ENCODE measurements at regions not wholly inside any gene's neighbourhood (a gene's known extent, or its start where the extent isn't known, plus 50 kb on each side); places are given as distances from the start of the nearest gene placed in this dataset.
"Not testable (repeated sequence)": the region's sequence is repeated elsewhere in the genome, so short reads cannot be mapped to it uniquely, and the experiment has no call there.

DNA sequence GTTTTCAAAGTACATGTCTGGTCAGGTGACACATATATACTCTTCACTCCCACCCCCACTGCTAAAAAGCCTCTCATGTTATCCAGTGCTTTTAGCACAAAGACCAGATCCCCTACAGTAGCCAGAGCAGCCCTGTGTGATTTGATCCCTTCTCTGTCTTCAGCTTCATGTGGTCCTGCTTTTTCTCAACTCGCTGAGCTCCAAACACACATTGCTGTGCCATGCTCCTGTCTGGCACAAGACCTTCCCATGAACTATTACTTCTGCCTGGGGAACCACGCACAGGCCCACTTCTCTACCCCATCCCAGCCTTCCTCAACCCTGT, 127.1 kb downstream of the RASSF10 start:
- DNase-seq, result no peak

DNA sequence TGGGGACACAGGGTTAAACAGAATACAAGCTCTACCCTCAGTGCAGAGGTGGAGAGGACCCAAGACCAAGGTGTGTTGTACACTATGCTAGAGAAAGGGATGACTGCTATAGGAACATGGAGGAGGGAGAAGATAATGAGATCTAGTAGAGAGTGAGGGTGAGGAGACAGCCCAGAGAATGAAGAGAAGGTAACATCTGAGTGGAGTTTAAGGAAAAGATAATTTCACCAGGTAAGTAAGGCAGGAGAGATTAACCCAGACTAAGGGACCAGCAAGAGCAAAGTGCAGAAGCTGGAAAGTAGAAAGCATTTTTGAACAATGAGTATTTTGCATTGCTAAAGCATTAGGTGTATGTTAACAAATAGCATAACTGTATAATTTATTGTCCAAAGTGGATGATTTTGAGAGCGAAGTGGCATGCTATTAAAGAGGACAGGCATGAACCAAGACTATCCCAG, 128.8 kb downstream of the RASSF10 start:
- no peak for DNase-seq

DNA sequence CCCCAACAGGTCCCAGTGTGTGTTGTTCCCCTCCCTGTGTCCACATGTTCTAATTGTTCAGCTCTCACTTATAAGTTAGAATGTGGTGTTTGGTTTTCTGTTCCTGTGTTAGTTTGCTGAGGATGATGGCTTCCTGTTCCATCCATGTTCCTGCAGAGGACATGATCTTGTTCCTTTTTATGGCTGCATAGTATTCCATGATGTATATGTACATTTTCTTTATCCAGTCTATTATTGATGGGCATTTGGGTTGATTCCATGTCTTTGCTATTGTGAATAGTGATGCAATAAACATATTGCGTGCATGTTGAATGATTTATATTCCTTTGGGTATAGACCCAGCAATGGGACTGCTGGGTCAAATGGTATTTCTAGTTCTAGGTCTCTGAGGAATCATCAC, 130.0 kb downstream of the RASSF10 start:
- not testable (repeated sequence) for DNase-seq

DNA sequence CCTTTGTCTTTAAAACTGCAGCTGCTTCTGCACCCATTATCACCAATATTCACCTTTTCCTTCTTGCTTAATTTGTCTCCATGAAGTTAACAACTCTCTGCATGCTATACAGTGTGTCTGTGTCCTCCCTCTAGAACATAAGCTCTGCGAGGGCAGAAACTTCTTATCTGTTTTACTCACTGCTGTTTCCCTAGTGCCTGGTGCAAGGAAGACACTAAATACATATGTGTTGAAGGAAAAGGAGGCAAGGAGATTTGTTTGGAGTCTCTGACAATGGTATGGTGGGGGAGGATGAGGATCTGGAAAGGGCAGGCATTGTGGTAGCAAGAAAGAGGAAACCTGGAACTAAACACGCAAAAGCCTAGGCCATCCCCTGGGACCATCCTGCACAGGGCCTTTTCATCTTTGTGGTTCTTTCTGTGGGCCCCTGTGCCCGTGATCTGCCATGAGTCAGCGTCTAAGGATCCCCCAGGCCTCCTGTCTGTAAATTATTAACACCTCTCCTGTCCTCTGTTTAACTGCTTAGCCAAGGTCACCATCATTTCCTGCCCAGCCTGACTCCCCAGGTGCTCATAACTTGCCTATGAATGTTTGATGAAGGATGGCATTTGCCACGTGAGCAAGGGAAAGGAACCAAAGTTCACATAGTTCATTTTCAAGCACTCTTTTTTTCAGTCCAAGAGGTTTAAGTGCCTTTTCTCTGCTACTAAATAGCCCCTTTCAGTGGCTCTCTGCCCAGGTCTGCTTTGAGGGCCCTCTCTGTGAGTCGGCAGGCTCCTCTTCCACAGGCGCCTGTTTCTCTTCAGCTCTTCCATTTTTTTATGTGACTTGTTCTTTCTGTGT, 131.1 kb downstream of the RASSF10 start:
- peak; percentile 23 for DNase-seq

DNA sequence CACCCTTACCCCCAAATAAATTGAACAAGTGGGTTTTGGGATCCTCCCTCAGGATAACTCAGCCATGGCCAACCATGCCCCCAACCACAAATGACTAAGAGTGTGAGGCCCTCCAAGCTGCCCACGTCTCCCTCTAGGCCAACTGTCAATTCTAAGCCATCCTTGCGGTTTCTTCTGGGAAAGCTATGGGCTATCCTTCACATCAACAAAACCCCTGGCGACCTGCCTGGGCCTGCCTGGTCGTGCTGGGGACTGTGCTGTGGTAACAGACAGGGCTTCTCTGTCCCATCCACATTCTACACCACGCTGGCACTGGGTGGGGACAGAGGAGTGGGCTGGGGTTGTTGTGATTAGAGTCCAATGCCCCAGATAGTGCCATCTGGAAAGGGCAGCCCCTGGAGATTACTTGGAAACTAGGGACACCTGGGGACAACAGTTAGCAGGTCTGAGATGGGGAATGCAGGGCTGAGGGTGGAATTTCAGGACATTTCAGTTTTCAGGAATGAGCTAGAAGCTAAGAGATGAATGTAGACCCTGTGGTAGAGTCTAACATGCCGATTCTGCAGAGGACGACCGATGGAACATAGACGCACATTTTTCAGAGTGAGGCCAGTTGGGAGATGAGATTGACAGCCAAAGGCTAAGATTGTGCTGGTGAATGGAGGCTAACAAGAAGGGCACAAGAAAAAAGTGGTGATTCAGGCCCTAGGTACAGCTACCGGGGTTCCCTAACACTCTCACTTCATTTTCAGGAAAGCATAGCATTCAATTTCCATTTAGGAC, 131.9 kb downstream of the RASSF10 start:
- no peak for DNase-seq

DNA sequence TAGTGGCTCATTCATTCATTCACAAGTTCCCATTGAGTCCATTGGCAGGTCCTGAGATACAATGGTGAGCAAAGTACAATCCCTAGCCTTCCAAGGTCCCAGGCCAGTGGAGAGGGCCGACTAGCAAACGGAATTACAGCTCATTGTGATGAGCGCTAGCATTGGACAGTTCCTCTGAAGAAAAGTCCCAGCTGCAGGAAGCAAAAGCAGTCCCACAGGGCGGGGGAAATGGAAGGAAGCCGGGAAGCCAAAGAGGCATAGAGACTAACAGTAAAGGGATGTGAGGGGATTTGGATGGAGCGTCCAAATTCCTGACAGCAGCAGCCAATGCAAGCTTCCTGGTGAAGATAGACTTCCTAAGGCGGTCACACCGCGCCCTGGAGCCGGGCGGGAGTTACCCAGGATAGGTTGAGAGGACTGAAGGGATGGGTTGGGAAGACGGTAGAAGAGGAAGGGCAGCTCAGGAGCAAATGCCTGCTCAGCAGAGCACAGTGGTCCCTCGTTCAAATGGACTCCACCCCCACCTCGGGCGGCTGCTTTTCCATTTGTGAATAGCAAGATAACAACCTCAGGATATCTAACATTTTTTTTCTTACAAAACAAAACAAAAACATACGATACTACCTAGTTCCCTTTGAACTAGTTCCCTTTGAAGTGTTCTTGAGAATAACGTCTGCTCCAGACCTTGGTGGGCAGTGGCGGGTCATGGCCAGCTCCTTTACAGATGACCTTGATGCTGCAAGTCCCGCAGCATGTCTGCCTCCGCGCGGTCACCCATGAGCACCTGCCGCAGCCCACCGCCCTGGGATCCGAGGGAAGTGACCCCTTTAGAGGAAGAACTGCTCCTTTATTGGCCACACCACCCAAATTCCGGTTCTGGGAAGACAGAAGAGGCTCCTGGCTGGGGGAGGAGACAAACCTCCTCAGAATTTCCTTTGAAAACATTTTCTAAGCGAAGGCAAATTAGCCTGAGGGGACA, 132.9 kb downstream of the RASSF10 start:
- no peak for DNase-seq

DNA sequence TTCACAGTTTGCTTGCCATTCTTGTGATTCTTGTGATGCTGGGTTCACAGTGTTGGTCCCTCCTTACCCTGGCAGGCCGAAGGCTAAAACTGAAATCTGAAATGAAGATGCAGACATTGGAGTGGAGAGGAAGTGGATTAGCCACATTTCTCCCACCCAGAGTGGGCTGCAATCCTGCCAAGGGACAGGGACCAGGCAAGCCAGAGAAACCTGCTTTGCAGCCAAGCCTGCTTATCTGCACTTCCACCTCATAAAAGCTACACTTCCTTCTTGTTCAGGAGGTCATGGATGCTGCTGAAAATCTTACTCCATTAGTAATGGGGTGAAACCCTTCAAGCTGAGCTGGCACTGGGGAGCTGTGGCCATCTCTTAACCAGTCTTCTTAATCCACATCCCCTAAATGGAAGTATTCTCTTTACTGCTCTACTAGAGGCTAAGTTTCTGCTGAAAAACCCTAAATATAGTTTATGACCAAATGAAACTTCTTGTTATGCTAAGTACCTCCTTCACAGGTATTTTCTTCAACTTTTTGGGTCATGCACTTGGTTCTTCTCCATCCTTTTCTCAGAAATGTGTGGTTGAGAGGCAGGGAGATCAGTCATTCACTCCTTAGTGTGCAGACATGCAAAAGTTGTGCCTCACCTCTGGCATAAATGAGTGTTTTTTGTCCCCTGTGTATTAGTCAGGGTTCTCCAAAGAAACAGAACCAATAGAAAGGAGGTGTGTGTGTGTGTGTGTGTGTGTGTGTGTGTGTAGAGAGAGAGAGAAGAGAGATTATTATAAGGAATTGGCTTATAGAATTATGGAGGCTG, 133.9 kb upstream of the BMAL1 start:
- no peak for DNase-seq

DNA sequence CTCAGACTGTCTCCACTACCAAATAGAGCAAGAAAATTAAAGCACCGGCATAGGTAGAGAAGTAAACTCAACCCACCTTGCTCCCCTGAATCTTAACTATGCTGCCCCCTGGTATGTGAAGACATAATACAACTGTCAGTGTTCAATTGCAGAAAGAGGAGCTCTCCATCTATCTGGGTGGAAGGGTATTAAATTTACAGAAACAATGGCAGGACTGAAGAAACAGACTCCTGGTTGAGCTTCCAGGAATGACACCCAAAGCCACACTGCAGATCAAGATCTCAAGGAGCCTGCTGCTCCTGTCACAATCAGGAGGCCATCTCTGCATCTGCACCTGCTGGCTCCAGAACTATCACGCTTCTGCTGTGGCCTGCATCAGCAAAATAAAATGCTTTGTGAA, 132.1 kb upstream of the BMAL1 start:
- DNase-seq, result no peak

DNA sequence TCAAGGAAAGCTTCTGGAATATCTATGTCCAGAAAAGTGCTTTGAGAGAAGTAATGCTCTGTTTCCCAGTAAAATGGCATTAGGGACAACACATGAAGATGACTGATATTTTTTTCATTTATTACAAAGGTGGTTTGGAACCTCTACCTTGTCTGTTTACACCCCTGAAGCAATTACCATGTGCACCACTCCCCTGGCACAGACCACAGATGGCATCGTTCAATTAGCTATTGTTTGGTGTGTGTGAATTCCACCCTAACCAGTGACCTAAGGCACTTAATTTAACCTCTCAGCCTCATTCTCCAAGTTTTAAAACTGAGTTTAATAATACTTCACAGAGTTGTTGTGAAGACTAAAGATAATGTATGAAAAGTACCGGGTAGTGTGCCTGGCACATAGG, 127.6 kb upstream of the BMAL1 start:
- no peak for DNase-seq

DNA sequence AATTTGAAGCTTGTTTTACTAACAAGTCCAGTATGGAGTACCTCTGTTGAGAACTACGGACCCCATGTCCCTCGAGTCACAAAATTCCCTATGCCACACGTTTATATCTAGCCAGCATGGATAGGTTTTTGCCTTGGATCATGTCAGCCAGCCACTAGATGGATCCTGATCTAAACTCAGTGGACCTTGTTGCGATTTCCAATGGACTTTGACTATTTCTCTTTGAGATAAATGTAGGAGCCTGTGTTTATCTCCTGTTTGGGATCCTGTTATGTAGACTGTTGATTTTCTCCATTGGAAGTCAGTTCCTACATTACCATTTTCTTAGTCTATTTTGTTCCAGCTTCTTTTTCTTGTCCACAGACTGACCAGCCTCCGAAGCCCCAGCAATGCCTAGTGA, 127.1 kb upstream of the BMAL1 start:
- no peak for DNase-seq

DNA sequence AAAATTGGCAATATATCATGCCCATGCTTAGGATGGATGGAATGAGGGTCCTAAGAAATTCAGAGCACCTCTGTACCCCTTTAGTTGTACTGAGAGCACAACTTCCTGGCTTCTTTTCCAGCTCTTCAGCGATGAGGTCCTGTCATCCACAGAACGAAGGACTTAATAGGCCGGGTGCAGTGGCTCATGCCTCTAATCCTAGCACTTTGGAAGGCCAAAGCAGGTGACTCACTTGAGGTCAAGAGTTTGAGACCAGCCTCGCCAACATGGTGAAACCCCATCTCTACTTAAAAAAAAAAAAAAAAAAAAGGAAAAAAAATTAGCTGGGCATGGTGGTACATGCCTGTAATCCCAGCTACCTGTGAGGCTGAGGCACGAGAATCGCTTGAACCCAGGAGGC, 125.3 kb upstream of the BMAL1 start:
- no peak for DNase-seq

DNA sequence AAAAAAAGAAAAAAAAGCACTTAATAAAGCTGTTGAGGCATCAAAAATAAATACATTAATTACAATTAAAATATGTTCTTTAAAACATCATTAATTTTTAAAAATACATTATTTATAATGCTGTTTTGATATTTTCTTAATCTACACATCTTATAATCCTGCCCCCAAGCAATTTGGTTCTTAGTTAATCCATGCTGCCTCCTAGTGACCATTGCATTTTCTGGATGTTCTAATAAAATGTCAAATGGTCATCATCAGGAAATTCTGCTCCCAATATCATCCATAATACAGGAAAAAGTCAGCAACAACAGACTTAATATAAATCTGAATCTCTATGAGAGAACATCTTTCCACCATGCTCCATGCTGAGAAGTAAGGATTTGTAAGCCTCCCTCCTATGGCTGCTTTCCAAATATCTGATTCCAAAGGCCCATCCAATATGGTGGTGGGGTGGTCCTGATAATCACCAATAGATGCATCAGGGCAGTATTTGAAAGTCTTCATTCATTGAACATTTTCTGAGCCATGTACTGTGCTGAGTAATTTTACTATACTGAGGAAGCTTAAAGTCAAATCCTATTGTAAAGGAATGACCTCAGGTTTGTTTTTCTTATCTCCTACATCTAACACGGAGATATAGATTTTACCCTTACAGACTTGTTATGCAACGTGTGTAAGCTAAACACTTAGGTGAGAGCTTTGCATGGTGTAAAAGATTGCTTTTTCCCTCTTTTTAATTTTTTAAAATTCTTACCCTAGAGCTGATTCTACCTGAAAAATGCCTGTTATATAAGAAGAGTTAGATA, 124.7 kb upstream of the BMAL1 start:
- DNase-seq, result no peak

DNA sequence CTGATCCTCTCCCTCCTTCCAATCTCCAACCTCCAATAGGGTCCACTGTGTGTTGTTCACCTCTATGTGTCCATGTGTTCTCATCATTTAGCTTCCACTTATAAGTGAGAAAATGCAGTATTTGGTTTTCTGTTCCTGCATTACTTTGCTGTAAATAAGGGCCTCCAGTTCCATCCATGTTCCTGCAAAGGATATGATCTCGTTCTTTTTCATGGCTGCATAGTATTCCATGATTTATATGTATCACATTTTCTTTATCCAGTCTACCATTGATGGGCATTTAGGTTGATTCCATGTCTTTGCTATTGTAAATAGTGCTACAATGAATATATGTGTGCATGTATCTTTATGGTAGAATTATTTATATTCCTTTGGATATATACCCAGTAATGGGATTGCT, 123.2 kb upstream of the BMAL1 start:
- not testable (repeated sequence) for DNase-seq

DNA sequence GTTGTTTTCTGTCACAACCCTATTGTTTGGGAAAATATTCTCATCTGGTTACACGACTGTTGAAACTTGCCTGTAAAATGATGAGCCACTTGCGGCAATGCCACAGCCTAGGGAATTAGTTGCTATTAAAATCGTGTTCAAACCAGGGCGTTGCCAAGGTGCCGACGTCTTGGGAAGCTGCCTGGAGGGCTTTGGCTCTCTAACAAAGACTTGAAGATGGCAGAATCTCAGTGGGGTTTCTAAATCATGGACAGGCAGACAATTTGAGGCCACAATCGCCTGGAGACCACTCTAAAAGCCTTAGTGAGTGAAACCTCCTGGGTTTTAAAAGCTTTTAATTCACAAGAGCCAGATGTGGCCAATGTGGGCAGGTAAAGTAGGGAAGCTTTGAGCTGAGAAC, 117.2 kb upstream of the BMAL1 start:
- DNase-seq, result no peak

DNA sequence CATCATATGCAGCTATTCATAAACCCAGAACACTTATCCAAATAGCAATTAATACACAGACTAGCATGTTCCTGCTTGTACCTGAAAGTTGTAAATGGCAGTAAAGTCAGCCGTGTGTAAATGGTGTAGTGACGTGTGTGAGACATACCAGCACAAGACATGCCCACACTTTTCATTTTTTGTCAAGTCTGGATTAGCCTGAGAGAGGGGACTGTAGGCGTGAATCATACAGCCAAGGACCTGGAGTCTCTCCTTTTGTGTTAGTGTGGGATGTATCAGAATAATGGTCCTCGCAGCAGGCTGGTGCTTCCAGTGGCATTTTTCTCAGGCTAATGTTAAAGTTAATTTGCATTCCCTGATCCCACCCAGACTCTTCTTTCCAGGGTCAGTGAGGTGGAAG, 116.8 kb upstream of the BMAL1 start:
- no peak for DNase-seq

DNA sequence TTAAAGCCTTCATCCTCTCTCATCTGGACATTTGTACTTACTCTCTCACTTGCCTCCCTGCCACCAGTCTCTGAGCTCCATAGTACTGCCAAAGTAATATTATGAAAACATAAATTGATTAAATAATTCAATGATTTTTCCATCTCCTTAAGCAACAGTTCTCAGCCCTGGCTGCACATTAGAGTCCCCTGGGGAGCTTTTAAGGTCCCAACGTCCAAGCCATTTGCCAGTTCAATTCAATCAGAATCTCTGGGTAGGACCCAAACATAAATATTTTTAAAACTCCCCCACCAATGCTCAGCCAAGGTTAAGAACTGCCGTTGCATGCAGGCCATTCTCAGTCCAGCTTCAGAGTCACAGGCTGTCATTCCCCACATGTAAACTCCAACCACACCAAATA, 114.4 kb upstream of the BMAL1 start:
- no peak for DNase-seq

DNA sequence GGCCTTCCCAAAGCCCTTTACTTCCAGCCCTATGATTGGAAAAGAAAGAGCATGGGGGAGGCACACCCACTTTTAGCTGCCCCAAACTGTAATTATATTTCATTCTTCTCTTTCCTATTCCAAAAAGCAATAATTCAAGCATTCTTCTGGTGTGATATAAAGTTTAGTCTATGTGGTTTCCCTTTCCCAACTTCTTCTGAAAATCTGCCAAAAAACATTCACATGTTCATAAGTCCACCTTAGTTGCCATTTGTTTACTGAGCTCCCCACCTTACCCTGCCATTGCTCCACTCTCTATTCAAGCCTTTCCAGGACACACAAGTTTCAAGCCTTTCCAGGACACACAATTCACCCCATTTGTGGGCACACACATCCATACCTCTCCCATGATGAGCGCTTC, 111.6 kb upstream of the BMAL1 start:
- no peak for DNase-seq

DNA sequence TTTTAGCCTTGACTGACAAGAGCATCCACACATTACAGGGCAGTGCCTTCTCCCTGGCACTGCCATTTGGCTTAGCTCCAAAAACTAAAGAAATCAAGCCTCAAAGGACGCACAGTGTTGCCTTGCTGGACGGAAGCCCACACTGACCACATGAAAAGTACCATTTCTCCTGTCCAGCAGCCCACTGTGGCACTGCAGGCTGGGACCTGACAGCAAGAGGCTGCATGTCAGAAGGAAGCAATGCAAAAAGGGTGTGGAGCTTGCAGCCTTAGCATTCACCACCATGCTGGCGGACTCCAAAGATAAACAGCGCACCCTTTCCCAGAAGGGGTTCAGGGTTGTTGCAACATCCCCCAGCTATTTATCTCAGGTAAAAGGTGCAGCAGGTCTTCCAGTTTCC, 109.3 kb upstream of the BMAL1 start:
- DNase-seq, result no peak

DNA sequence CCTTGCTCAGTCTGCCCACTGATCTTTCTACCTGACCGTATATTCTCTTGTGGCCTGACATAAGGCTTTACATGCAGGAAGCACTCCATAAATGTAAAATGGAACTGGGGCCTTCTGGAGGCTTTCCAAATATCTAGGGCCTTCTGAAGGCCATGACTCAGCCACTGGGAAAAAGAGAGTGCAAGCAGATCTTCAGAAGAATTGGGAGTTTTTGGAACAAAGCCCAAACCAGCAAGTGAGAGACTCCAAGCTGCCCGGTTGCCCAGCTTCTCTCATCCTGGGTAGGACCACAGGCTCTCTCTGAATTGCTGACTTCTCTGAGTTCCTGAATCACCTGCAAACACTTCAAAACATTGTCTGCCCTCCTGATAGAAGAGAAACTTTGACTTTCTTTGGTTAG, 107.9 kb upstream of the BMAL1 start:
- DNase-seq, result no peak

DNA sequence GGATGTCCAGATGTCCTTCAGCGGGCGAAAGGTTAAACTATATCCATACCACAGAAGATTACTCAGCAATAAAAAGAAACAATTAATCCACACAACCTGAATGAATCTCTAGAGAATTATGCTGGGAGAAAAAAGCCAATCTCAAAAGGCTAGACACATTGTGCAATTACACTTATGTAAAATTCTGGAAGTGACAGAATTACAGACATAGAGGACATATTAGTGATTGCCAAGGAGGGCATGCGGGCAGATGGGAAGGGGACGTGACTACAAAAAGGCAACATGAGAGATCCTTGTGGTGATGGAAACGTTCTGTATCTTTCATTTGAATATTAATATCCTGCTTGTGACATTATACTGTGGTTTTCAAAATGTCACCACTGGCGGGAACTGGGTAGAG, 103.5 kb upstream of the BMAL1 start:
- DNase-seq, result no peak

DNA sequence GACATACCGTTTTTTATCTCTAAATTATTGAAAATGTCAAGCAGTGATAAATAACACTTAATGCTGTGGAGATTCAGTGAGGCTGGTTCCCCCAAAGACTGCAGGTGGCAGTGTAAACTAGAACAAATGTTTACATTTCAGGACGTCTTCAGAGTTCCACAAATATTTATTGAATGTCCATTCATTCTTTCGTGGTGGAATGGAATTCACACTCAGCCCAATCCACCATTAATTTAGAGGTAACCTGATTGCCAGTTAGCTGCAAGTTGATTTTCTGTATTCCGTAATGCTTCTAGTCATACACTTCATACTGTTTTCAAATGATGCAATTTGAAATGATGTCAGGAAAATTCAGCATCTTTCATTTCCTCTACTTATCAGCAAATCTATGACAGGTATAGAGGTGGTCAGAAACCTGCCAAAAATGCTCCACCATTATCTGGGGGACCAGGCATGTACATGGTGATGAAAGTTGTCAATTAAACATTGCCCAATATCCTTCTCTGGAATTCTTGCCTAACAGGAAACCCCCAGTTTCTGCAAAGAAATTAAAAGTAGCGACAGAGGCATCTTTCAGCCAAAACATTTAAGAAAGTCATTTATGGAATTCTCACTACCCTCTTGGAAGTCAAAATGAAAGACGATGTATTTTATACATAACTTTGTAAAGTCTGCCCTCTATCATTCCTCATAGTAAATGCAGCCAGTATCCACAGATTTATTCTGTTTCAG, 94.3 kb upstream of the BMAL1 start:
- no peak for DNase-seq

All from NCI-H1436 treated with DMSO at 0.1 percent for 48 hours (cell line).